HG03045 (cell line): ENCODE measurements at regions not wholly inside any gene's neighbourhood (a gene's known extent, or its start where the extent isn't known, plus 50 kb on each side); places are given as distances from the start of the nearest gene placed in this dataset.
"Not testable (repeated sequence)": the region's sequence is repeated elsewhere in the genome, so short reads cannot be mapped to it uniquely, and the experiment has no call there.

Experiments used
- ATAC-seq: cut with Tn5 transposase; IDR thresholded peaks from one replicate; pipeline ENCODE4 v1.9.1; 2021; ENCODE audit warnings: mild to moderate bottlenecking, moderate library complexity; ENCODE audit not compliant: unreplicated experiment

DNA sequence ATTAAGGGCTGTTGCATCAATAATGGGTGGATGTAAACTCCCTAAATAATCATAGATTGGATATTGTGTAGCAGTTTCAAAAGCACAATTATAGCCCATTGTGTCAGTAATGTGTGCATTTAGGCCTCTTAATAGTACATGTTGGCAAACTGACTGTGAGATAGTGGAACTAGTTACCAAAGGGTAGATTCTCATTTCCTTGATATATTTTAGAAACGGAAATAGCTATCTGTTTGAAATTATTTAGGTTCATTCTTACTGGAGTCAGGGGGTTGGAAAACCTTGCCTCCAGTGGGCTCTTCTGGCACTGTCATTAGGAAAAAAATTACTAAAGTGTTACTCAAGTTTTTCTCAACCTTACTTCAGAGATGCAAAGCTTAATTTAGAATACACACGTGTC lies 1074.9 kb downstream of the PCDH17 start:
- ATAC-seq = no peak

DNA sequence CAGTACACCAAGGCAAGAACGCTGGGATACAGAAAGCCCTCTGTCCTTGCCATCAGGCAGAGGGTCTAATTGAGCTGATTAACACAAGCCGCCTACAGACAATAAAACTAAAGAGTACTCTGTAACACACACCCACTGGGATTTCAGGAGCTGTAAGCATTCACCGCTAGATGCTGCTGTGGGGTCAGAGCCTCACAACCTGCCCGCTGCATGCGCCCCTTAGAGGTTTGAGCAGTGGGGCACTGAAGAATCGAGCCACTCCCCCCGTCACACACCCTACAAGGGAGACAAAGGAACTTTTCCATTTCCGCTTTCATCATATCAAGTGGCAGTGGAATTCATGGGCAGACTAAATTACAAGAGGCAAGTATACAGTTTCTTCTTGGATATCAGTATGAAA lies 1080.6 kb downstream of the PCDH17 start:
- no peak for ATAC-seq

DNA sequence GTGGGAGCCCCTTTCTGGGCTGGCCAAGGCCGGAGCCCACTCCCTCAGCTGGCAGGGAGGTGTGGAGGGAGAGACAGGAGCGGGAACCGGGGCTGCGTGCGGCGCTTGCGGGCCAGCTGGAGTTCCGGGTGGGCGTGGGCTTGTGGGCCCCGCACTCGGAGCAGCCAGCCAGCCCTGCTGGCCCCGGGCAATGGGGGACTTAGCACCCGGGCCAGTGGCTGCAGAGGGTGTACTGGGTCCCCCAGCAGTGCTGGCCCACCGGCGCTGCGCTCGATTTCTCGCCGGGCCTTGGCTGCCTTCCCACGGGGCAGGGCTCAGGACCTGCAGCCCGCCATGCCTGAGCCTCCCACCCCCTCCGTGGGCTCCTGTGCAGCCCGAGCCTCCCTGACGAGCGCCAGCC lies 1082.5 kb downstream of the PCDH17 start:
- not testable (repeated sequence) for ATAC-seq

DNA sequence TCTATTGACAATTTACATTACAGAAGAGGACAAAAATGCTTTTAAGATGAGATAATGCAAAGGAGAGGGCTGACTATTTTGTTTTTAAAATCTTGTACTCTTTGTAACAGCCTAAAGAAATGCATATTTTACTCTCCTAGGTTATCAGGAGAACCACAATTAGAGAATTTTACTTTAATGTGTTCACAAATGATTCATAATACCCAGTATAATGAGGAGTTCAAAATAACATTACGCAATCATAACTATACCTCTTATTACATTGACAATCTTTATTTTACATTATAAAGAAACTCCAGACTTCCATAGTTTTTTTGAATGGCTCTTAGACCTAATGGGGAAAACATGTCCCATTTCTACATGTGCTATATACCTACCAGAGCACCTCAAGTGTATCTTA lies 1089.7 kb downstream of the PCDH17 start:
- no peak for ATAC-seq

DNA sequence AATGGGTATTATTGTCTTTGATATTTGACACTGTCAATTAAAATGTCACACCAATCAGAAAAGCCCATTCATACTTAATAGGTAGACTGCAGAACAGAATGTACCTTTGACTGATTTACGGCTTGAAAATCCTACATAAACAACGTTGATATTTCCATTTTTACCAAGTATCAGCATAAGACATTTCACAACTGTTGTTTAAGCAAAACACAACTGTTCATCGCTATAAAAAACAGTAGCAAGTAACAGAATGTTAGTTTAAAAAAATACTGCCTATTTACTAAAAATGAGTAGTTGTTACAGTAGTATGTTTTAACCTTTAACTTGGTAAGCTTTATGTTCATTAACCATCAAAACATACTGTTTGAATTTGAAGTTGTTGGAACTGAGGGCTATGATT lies 1096.6 kb downstream of the PCDH17 start:
- ATAC-seq = no peak

DNA sequence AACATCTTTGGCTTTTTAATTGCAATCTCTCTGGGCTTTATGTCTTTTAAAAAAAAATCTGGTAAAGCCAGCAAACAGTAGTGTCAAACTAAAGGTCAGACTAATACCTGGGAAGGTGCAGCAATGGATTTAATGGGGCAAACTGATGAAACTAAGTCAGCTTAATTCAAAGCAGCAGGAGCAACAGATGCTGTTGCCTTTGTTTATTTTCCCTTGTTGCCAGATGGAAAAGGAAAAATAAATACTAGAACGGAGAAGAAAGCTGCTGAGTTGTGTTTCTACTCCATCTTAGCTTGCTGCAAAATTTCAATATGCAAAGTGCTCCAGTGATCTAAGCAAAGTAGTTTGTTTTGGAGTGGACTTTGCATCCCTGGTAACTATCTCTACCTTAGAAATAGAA lies 1097.8 kb downstream of the PCDH17 start:
- ATAC-seq = no peak

DNA sequence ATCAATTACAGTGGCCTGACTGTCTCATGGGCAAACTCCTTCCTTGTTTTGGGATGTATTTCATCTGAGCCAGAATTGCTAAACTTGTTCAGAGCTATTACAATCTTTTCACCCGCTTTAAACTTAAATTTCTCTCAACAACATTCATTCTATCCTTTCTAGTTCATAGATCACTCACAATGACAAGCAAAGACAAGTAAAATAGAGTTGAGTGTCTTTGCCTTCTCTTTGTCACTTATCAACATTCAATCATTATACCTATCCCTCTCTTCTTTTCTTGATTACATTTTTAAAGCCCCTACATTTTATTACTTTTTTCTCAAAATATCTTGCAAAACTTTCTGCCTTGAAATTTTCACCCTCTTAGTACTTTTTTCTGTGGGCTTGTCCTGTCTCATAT lies 1113.1 kb downstream of the PCDH17 start:
- ATAC-seq = no peak

DNA sequence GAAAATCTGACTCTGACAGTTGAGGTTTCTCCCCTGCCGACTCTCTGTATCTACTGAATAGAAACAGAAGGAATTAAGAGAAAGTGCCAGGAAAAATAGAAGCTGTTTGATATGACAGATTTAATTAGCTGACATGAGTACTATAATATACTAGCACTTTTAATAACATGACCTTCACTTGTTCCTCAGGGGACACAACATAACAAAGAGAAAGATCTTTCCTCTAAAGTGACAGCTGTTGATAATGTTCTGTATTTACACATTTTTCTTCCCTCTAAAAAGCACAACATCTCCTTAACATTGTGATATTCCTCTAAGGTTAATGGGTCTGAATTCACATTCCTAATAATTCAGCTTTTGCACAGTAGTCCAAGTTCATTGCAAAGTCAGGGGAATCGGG lies 1136.0 kb downstream of the PCDH17 start:
- ATAC-seq = no peak

DNA sequence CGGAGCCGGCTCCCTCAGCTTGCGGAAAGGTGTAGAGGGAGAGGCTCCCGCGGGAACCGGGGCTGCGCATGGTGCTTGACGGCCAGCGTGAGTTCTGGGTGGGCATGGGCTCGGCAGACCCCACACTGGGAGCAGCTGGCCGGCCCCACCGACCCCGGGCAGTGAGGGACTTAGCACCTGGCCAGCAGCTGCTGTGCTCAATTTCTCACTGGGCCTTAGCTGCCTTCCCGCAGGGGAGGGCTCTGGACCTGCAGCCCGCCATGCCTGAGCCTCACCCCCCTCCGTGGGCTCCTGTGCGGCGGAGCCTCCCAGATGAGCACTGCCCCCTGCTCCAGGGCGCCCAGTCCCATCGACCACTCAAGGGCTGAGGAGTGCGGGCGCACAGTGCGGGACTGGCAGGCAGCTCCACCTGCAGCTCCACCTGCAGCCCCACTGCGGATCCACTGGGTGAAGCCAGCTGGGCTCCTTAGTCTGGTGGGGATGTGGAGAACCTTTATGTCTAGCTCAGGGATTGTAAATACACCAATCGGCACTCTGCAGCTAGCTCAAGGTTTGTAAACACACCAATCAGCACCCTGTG lies 1141.8 kb downstream of the PCDH17 start:
- no peak for ATAC-seq

DNA sequence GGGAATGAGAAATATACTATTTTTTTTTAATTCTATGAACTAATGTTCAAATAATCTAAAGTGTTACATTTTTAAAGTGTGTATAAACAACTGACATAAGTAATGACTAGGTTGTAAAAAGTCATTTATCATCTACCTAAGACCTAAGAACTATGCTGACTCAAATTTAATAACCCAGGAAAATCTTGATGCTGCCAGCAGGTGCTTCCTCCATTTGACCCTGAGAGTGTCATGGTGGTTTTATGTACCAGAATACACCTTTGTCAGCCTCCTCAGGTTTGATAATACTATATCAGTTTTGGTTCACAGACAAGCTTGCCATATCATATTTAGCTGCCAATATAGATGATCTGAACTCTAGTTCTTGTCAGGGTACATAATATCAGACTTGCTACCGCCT lies 1151.2 kb downstream of the PCDH17 start:
- ATAC-seq = no peak

DNA sequence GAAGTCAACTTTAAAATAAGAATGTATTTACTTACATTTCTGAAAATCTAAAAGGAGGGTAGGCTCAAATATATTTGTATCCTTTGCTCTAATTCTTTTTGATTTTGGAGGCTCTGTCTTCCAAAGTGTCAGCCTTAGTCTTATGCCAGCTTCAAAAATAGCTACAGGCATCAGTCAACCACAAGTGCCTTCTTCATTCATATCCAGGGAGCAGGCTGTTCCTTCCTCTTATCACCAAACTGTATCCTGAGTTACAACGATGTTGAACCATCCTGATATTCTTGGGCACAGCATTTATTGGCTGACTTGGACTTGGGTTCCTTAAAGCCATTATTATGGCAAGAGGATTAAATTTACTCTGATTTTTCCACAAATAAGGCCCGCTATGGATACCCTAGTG lies 1161.3 kb downstream of the PCDH17 start:
- ATAC-seq = no peak

DNA sequence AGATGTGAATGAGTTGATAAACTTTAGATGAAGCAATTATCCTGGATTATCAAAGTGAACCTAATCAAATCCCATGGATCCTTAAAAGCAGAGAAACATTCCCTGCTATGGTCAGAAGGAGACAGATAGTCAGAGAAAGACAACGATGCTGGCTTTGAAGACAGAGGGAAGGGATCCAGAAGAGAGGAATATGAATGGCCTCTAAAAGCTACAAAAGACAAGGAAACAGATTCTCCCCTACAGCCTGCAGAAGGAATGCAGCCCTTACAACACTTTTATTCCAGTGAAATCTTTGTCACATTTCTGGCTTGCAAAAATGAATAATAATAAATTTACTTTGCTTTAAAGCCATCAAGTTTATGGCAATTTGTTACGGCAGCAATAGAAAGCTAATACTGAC lies 1164.2 kb downstream of the PCDH17 start:
- ATAC-seq = no peak

DNA sequence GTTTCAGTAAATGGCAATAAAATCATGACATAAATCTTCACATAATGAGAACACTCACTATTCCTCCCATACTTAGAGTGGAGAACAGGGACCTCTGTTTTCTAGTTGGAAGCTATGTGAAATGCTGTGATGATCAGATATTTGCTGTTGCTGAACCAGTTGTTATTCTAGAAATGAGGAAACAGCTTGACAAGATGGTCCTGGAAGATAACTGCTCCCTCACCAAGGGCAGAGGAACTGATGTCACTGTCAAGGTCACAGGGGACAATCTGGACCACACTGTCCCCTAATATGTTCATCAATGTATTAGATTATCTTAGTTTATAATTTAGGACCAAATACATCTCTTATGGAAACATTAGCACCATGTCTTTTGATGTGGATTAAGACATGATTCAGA lies 1173.3 kb downstream of the PCDH17 start:
- ATAC-seq = no peak

DNA sequence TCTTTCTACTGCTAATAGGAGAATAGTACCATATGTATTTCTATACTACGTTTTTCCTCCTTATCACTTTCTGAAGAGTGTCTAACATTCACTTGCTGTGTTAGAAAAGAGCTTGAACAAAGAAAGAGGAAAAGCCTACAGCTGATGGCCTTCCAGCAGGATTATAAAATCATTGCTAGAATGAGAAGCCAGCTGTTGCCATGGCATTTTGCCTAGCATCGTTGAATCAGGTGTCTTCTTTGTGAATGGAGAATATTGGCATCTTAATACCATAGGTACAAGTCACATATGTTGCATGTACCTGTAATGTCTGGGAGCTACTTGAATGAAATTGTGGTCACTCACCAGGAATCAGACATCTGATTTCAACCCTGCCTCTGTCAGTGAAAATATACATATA lies 1174.9 kb downstream of the PCDH17 start:
- no peak for ATAC-seq

DNA sequence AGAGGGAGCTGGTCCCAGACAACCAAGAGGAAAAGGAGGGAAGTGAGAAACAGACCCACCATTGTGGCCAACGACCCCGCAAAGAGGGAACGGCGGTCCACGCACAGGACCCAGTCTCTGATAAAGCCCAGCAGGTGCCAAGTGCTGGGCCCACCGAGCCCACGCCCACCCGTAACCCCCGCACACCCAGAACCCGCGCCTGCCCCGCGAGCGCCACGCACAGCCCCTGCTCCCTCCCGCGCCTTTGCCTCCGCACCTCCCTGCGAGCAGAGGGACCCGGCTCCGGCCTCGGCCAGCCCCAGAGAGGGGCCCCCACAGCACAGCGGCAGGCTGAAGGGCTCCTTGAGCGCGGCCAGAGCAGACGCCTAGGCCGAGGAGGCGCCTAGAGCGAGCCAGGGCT lies 1192.2 kb downstream of the PCDH17 start:
- no peak for ATAC-seq

DNA sequence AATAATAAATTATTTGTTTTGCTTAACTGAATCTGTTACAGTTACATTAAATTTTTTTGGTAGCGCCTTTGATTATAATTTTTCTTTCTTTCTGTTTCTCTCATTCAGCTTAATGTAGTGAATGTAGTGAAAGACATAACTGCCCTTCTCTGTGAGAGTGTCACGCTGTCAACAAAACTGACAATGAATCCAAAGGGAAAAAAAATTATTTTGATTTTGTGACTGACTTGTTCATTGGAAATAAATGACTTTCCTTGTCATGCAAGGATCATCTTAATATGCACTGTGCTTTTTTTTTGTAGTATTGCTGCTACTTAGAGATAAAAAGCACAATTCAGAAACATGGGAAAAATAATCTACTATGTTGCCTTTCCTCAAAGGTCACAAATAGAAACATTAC lies 1196.4 kb downstream of the PCDH17 start:
- ATAC-seq = no peak

DNA sequence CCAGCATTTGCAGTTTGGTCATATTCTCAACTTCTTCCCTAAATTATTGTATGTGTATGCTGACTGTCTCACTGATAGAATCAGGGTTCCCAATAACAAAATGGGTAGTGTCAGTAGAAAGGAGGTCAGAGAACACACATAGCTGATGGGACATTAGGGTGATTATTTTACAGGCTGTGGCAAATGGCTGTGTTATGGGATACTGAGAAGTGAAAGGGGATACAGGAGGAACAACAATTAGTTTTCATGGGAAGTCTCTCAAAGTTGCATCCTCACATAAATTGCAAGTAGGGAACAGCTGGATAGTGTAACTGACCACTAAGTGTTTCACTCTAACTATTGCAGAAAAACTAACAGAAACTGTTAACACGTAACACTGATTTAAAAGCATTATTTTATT lies 1199.3 kb downstream of the PCDH17 start:
- ATAC-seq = no peak

DNA sequence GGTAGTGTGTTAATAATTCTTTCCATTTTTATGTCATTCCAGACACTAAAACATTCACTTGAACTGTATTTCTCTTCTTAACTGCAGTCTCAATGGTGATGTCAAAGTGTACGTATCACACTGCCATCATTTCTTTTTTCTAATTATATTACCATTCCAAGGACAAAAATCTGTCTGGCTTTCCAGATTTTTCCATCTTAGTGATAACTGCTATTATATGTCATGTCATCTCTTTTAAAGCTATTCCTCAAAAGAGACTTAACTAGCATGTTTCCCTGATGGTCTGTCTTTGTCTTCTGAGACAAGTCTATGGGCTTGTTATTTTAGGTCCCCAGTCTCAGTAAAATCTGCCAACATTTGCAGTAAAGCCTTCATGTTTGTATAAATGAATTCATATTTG lies 1207.1 kb downstream of the PCDH17 start:
- ATAC-seq = no peak

DNA sequence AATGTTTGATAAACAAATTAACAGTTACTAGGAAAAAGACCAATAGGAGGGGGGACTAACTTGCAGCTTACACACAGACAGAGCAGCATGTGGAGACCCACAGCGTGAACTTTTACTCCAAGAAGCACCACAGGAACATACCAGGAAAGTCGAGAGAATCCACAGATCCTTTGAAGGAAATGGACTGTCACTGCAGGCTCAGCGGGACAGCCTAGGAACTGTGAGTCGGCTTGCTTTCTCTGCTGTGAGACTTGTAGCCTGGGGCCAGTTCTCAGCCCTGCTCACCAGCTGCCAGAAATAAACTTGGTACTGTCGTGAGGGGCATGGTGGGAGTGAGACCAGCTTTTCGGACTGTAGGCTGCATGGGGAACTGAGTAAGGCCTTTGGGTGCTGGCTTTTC lies 1211.5 kb downstream of the PCDH17 start:
- ATAC-seq = no peak

DNA sequence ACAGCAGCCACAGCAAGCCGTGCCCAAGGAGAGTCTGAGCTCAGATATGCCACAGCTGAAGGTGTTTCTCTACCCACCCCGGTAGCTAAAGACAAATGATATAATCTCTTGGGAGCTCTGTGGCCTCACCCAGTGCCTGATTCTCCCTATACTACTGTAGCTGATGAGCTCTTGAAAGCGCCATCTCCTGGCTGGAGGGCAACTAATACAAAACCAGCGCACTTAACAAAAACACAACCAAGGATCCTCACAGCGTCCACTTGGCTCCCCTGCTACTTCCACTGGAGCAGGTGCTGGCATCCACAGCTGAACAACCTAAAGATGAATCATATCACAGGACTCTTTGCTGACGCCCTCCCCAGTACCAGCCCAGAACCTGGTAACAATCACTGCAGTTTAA lies 1212.0 kb downstream of the PCDH17 start:
- no peak for ATAC-seq

DNA sequence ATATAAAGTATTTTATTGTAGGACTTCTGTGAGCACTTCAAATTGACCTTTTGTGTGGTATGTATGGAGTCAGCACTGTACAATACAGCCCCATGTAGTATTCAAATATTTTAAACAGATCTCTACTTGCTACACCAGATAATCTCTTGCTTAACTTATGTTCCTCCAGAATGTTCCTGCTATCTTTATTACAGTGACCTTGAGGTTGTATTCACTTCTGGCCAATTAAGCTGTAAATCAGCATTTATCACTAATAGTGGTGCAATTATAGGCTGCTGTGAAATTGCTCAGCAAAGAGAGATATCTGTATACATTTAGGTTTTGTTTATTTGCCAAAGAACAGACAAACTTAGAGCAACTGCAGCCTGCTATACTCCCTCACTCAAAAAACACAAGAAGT lies 1218.6 kb downstream of the PCDH17 start:
- ATAC-seq = no peak

DNA sequence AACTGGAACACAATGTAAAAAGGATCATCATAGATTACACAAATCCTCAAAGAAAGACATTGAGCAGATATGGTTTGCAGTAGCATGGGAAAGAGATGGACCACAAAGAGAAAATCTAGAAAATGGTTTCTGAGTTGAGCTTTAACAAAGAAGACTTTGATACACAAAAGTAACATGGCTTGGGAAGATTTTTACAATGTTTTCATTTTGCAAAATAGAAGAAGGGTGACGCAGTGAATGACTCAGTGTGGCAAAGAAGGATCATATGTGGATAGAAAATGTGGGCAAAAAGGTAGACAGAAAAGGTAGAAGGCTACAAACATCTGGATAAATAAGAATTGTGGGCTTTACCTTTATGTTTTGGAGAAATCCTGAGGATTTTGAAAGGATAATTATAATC lies 1220.5 kb downstream of the PCDH17 start:
- no peak for ATAC-seq

DNA sequence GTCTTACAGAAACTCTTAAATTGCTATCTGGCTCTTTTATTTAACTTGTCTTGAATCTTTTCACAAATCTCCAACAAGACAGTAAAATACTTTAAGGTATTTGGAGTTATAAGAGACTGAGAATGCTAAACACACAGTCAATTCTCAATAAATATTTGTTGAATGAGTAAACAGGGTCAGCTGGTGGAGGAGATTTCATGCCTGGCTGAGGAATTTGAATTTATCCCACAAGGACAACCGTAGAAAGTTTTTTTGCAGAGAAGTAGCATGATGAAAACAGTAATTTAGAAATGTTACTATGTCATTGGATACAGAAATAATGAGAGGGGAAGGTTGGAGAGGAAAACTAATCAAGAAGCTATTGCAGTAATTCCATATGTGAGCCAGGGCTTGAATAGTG lies 1223.7 kb downstream of the PCDH17 start:
- ATAC-seq = no peak

DNA sequence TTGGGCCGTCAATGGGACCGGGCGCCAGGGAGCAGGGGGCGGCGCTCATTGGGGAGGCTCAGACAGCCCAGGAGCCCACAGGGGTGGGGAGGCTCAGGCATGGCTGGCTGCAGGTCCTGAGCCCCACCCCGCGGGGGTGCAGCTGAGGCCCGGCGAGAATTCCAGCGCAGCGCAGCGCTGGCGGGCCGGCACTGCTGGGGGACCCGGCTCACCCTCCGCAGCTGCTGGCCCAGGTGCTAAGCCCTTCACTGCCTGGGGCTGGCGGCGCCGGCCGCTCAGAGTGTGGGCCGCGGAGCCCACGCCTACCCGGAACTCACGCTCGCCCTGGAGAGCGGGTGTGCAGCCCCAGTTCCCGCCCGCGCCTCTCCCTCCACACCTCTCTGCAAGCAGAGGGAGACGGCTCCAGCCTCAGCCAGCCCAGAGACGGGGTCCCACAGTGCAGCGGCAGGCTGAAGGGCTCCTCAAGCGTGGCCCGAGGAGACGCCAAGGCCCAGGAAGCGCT lies 1227.4 kb downstream of the PCDH17 start:
- no peak for ATAC-seq
